ENCODE measurements at regions not wholly inside any gene's neighbourhood (a gene's known extent, or its start where the extent isn't known, plus 50 kb on each side); places are given as distances from the start of the nearest gene placed in this dataset.

- peak; percentile 3 for DNase-seq
Observed at GRCh38 chr3:76551739-76552138, 488.2 kb upstream of the ROBO2 start.

- DNase-seq = no peak
Observed at GRCh38 chr3:76552653-76553052, 487.2 kb upstream of the ROBO2 start.

DNA sequence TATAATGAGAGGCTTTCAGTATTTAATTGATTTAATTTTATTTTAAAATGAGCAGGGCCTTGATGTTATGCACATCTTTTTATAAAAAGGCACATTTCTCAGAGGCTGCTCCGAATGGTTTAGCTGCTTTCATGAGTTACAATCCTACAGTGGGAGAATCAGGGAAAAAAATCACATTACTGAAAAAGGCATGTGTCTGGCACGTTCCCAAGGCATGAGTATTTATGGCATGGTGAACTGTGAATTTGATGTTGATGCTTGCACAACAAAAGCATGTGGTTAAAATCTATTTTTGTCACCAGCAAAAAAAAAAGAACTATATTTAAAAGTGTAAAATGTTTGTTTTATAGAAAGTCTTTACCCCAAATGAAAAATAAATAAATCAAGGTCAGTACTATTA lies 485.2 kb upstream of the ROBO2 start:
- no peak for DNase-seq

DNA sequence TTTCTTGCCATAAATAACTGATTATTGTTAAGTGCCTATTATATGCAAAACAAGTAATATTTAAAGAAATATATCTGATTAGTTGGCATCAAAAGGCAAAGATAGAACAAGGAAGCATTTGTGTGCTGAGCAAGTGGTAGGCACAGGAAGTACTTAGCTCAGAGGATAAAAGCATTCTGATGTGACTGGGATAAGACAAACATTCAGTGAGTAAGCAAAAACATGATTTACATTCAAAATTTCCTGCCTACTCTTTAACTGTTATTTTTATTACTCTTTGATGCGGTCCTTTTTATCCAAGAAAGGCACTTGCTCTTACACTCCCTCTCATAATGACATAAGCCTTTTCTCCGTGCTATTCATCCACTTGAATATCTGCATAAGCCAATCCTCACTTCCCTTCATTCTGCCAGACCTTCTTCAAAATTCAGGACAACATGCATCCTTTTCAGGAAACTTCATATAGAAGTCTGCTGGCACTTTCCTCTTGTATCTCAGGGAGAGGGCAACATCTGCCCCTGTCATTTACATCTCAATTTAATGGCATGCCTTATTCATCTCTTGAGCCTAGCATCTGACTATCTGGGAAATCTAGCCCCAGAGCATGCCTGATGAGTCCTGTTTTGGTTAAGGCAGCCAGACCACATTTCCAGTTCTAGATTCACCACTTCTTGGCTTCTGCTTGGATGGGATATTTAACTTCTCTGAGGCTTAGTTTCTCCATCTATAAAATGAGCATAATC lies 478.2 kb upstream of the ROBO2 start:
- DNase-seq = no peak

DNA sequence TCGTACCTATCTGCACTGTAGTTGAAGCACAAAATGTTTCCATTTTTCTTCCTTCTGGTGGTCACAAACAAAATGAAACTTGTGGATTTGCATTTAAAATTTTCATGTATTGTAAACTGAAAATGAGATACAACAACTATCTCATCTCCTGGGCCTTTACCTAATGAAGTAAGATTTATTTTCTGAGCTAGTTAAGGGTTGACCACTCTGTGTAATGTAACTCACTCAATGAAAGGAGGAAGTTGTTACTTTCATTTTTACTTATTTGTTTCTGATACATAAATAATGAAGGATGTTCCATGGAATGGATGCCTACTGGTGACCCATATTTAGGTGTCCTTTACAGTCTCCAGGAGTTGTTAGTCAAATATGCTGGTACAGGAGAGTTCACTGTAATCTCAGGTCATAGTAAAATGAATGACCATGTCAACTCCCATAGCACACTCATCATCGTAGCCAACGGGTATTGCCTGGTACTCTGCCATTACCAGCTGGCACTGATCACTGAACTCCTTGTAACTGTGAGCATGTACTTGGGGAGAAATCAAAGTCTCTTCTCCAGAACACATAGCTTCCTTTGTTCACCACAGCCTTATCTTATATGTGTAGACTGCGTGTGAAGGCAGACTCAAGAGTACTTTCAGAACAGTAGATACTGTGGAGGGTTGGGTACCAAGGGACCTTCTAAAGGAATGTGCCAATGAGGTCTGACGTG lies 474.2 kb upstream of the ROBO2 start:
- DNase-seq = no peak

- DNase-seq = no peak
Observed at GRCh38 chr3:76566211-76566534, 473.7 kb upstream of the ROBO2 start.

GRCh38 chr3:76566904-76567303 lies 473.0 kb upstream of the ROBO2 start:
- DNase-seq = no peak

DNA sequence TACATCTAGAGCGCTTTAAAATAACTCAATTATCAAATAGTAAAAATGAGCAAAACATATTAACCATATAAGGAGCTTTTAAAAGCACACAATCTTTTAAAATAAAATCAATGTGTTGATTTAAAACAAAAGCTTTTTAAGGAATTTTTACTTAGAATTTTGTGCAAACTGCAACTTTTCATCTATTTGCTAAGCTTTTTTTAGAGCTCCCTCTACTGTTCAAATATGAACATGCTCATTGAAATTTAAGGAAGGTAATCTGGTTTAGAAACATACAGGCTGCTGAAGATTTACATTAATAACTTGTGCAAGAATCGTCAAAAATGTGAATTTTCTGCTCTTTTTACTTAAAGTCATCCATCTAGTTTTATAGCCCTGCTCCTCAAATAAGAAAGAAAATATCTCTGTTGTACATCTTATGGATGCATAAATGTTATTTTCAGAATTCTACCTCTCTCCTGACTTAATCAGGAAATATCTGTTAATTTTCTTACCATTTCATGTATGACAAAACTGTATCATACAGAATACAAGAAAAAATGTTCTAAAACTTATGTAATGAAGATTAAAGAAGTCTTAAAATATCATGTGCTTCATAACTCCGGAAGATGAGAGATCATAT lies 469.4 kb upstream of the ROBO2 start:
- no peak for DNase-seq

DNA sequence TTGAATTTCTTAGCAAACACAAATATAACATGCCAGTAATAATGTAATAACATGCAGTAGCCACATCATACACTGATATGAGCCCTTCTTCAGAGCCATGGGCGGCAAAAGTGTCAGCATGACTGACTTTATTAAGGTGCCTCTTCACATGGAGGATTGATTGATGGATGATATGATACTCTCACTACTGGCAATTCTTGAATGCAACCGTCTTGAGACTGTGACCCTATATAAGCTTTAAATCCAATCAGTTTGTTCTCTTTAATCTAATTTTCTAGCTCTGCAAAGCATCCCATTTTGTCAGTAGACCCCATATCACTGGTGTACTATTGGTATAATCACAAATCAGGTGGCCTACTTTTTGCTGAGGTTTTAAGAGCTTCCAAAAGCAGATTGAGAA lies 463.7 kb upstream of the ROBO2 start:
- no peak for DNase-seq

DNA sequence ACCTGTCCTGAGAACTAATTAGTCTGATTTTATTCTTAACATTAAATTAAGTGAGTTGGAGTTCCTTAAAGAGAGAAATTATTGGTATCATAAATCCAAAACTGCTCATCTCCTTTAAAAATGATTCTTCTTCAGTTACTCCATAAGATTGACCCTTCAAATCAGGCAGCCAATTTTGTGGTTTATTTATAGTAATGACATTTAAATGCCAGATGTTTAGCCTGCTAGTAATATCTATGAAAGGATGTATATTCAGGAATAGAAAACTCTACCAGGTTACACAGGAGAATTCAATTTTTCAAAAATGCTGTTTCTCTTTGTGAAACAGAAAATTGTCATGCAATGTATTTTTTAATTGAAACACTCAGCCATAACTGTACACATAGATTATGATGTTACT lies 457.8 kb upstream of the ROBO2 start:
- no peak for DNase-seq

GRCh38 chr3:76582632-76583378 lies 457.1 kb upstream of the ROBO2 start:
- no peak for DNase-seq

DNA sequence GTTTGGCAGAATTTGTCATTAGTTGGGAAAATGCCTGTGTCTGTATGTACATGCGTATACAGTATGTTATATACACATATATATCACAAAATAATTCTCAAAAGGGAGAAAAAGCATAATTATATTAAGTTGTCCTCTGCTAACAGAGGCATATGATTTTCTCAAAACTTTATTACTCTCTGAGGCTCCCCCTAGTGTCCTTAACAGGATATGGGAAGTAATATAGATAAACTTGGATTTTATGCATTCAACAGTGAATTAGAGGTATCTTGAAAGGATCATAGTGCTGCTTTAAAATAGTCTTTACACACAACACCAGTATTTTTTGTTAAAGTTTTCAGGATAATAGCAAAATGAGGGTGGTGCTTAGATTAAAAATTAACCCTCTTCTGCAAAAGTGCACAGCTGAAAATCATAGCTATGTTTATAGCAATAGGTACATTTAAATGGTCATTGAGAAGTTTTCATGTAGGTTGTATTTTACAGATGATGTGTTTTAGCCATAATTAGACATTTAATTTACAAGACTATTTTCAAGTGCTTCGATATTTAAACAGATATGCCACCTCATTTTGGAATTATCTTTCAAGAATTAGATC lies 454.0 kb upstream of the ROBO2 start:
- DNase-seq = no peak

GRCh38 chr3:76586471-76586870 lies 453.4 kb upstream of the ROBO2 start:
- no peak for DNase-seq

GRCh38 chr3:76610150-76610549 lies 429.7 kb upstream of the ROBO2 start:
- no peak for DNase-seq

DNA sequence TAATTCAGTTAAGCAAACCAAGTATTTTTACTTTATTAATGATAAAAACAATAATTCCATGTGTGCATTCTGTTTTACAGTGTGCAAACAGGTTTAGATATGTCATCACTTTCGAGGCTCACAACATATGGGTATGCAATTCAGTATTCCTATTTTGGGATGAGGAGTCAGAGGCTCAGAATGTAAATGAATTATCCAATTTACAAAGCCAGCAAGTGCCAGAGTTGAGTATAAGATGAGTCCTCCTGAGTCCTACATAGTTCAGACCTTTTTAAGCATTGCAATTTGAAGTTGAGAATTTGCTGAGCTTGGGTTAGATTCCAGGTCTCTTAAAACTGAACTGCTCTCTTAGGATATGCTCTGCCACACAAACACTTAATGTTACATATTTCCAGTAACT lies 424.2 kb upstream of the ROBO2 start:
- no peak for DNase-seq

DNA sequence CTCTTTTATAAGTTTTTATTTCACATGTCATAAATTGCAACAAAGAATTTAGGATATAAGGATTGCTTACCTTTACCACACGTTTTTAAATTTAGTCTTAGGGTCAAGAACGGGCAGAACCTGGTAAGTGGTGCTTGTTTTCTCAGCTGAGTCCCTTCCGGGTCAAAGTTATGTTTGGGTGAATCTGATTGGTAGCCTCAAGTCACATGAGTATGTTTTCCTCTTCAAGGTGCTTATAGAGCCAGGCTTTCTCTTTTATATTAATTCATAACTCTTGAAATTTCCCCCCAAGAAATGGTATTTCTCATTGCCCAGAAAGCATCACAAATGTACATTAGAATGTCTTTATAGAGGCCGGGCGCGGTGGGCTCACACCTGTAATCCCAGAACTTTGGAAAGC lies 415.7 kb upstream of the ROBO2 start:
- DNase-seq = no peak

GRCh38 chr3:76627236-76627635 lies 412.7 kb upstream of the ROBO2 start:
- DNase-seq = no peak

DNA sequence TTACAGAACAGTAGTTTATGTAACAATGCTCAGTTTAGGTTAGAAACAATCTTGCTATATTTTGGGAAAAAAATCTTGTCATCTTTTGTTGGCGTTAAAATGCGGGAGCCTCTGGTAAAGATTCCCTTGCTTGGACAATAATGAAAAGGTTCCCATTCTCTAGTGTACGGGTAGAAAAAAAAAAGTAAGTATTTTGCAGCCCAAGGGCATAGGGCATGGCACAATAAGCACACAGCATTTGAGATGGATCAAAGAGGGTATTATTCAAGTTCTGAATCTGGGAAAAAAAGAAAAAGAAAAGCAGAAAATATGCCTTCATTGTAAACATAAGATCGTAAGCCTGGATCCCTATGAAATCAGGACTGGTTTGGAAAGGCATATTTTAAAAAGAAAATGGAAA lies 408.6 kb upstream of the ROBO2 start:
- no peak for DNase-seq

- no peak for DNase-seq
Observed at GRCh38 chr3:76638006-76638405, 401.9 kb upstream of the ROBO2 start.

DNA sequence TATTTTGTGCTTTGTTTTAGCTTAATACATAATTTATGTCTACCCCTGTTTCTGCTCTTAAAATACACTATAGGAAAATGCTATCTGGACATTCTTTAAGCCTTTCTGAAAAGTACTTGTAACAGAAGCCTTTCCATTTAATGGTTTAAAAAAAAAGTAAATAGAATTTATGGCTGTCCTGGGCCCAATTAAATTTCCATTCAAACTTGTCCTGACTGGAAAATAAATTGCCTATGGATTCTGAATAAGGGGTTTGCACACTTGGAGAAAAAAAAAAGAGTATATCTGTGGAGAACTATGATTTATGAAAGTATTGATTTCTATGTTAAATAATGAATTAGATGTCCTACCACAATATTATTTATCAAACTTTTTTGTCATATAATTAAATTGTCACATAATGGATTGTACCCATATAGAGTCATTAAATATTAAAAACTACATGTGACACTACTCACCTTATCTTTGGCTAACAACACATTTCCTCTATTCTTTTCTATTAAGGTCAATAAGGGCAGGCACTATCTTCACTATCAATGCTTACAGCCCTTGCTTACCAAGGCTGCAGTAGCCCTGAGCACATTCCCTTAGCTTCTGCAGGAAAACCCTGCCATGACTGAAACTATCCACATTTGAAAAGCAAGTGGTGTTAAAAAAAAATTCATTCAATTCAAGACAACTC lies 396.1 kb upstream of the ROBO2 start:
- DNase-seq = no peak

DNA sequence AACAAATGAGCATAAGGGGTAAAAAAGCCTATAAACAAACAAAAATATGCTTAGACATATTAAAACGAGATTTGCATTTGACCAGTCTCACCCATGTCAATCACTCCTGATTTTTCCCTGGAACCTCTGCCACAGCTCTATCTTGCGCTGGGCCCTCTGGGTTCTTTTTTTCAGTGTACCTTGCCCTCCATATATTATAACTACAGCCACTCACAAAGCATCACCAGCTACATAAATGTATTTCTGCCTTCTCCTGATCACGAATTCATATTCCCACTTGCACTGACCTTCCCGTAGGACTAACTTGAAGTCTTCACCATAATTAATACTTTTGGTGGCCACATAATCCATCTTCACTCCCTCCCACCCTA lies 395.6 kb upstream of the ROBO2 start:
- DNase-seq = no peak

DNA sequence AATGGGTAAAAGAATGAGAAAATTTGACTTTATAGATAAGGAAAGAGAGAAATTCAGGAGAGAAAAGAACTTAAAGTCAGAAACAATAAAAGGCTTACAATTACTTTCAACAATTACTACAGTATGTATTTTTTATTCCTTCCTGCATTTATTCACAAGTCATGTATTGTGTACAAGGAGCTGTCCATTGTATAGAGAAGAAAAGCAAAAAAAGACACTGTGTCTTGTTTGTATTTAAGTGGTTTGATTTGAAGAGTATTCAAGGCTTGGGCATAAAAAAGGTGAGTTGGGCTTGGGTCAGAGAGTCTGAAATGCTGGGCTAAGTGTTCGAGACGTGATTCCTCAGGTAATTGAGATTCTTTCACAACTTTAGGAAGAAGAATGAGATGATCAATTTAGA lies 394.2 kb upstream of the ROBO2 start:
- no peak for DNase-seq
